ENCODE measurements at regions not wholly inside any gene's neighbourhood (a gene's known extent, or its start where the extent isn't known, plus 50 kb on each side); places are given as distances from the start of the nearest gene placed in this dataset.
"Not testable (repeated sequence)": the region's sequence is repeated elsewhere in the genome, so short reads cannot be mapped to it uniquely, and the experiment has no call there.

DNA sequence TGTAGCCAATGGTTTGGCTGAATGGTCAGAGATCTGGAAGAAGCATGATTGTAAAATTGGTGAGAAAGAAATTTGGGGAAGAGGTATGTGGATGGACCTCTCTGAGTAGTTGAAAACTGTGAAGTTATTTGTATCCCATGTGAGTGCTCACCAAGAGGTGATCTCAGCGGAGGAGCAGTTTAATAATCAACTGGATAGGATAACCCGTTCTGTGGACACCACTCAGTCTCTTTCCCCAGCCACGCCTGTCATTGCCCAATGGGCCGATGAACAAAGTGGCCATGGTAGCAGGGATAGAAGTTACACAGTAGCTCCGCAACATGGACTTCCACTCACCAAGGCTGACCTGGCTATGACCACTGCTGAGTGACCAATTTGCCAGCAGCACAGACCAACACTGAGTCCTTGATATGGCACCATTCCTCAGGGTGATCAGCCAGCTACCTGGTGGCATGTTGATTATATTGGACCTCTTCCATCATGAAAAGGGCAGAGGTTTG, 257.4 kb upstream of the ATXN7L3B start:
- DNase-seq (ENCODE audit: low spot score): no peak

DNA sequence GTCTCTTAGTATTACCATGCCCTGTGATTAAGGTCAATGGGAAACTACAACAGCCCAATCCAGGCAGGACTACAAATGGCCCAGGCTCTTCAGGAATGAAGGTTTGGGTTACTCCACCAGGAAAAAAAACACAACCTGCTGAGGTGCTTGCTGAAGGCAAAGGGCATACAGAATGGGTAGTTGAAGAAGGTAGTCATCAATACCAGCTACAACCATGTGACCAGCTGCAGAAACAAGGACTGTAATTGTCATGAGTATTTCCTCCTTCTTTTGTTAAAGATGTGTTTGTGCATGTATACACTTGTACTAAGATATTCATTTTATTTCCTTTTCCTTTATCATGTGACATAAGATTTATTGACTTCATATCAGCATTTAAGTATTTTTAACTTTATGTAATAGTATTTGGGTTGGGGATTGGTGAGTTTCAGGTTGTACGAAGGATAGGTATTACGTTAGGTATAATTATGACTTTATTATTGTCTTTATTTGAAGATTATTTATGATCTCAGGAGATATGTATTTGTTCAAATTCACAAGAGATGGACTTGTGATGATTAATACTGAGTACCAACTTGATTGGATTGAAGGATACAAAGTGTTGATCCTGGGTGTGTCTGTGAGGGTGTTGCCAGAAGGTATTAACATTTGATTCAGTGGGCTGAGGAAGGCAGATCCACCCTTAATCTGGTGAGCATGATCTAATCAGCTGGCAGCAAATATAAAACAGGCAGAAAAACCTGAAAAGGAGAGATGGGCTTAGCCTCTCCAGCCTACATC, 256.0 kb upstream of the ATXN7L3B start:
- not testable (repeated sequence) for DNase-seq (ENCODE audit: low spot score)

GRCh38 chr12:74283646-74284045, 254.0 kb upstream of the ATXN7L3B start:
- no peak for DNase-seq (ENCODE audit: low spot score)

DNA sequence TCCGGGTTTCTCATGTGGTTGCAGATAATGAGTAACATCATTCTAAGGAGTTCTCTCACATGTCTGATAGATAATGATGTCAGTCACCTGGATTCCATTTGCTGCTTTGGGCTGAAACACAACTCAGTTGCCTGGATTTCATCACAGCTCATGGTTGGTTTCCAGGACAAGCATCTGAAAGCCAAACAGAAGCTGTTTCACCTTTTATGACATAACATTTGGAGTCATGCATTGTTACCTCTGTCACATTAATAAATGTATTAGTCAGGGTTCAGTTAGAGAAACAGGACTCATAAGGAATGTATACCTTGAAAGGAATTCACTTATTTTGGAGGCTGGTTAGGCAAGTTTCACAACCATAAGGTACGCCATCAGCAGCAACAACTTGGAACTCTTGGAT, 251.9 kb upstream of the ATXN7L3B start:
- no peak for DNase-seq (ENCODE audit: low spot score)

- no peak for DNase-seq (ENCODE audit: low spot score)
Measured at GRCh38 chr12:74286254-74286653, 251.4 kb upstream of the ATXN7L3B start.

GRCh38 chr12:74292351-74293194, 245.1 kb upstream of the ATXN7L3B start:
- no peak for DNase-seq (ENCODE audit: low spot score)

- DNase-seq (ENCODE audit: low spot score): no peak
Measured at GRCh38 chr12:74293689-74294131, 243.9 kb upstream of the ATXN7L3B start.

DNA sequence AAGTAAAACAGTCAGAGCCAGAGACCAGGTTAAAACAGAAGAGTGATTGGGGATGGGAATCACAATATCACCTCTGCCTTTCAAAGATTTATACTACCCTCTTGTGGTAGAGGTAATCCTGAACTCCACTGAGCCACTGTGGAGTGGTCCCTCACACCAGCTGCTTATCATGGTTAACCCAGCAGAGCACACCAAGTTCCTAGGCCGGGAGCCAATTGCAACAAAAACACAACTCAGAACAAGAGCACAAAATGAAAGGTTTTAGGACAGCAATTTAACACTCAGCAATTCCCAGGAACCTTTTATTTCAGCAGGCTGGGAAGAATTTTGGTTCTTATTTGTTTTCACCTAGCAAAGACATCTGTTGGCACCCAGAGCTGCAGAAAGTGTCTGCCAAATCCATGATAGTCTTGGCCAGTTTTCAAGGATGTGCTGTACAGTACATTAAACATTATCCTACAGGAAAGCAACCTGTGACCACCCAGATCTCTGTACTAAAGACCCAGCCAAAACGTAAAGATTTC, 220.5 kb upstream of the ATXN7L3B start:
- DNase-seq (ENCODE audit: low spot score): peak; percentile 63

GRCh38 chr12:74317741-74318140, 219.9 kb upstream of the ATXN7L3B start:
- DNase-seq (ENCODE audit: low spot score): no peak

GRCh38 chr12:74319886-74320285, 217.7 kb upstream of the ATXN7L3B start:
- no peak for DNase-seq (ENCODE audit: low spot score)

GRCh38 chr12:74321381-74321780, 216.3 kb upstream of the ATXN7L3B start:
- DNase-seq (ENCODE audit: low spot score): no peak

- no peak for DNase-seq (ENCODE audit: low spot score)
Measured at GRCh38 chr12:74322792-74323191, 214.8 kb upstream of the ATXN7L3B start.

DNA sequence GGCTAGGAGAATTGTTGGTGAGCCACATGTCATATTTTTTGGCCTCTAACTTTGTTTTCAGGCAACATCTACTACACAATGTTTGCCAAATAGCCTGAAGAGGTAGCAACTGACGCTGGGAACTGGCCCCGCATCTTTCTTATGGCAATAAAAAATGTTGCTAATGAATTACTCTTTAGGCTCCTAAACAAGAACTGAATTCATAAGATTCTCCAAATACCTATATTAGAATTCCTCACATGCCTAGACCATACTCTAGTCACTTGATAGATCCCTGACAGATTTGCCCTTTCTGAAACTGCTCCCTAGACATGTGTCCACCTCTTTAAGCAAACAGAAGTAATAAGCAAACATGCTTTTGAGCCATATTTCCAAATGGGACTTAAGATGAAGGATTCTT, 209.0 kb upstream of the ATXN7L3B start:
- DNase-seq (ENCODE audit: low spot score): no peak

GRCh38 chr12:74334780-74335179, 202.9 kb upstream of the ATXN7L3B start:
- no peak for DNase-seq (ENCODE audit: low spot score)

DNA sequence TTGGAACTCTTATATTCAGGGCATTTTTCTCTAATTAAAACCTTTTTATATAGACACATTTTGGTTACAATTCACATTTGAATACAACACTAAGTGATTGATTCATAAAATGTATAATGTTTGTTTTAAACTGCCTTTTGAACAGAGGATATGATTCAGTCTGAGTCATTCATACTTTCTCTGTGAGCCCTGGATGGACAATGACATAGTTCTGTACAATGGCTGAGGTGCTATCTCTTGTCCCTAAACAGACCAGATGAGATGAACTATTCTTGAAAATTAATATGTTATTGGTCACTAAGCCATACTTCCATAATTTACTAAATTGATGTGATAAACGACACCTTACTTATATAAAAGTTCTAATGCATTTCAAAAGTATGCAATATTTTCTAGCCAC, 199.7 kb upstream of the ATXN7L3B start:
- no peak for DNase-seq (ENCODE audit: low spot score)

- DNase-seq (ENCODE audit: low spot score): no peak
Measured at GRCh38 chr12:74339211-74339610, 198.4 kb upstream of the ATXN7L3B start.

GRCh38 chr12:74349925-74350324, 187.7 kb upstream of the ATXN7L3B start:
- no peak for DNase-seq (ENCODE audit: low spot score)

DNA sequence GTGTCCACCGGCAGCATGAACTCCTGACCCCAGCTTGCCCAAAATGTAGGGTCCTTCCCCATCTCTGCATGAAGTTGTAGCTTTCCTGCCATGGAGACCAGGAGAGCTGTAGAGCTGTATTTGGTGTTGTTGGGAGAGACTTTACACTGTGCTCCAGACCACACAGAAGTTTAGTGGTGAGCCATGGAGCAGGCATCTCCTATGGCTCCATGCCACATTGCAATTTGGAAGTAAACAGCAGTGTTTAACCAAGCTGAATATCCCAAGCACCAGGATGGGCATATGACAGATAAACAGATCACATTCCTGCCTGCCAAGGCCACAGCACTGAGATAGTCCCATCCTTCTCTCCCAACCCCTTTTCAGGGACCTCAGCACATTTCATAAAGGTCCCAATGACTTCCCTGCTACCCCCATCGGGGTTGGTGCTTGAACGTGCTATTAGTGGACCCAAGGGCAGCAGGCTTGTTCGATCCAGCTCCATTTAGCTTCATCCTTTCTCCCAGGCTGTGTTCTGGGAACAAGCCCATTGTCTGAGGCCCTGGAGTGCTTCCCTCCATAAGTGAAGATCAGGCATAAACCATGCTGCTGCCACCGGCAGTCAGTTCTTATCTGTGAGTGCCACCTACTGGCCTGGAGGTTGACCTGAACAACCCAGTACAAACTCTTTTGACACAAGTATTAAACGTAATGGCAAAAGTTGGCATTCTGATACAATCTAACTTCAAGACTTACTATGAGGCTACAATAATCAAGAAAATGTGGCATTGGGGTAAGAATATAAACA, 172.3 kb upstream of the ATXN7L3B start:
- peak; percentile 71 for DNase-seq (ENCODE audit: low spot score)

DNA sequence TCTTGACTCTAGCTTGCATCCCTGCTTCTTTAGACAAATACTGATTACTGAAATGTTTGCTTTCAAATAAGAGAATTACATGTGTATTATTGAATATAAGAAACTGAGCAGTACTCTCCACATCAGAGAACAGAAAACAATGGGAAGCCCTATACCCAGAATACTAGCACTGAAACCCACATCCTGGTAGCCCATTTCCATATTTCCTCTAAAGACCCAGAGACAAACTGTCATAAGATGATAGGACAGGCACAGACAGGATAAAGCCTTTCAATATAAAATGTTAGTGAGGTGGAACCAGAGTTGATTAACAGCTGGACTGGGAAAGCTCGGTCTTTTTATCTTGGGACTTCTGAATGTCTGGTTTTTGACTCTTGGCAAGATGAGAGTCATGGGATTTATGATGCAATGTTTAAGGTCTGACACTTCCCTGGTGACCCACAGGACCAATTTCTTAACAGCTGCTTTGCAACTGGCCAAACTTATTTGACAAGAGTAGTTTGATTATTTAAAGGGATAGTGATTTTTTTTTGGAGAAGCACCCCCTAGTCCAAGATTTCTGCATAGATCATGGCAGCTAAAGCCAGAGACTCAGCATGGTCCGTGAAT, 166.9 kb upstream of the ATXN7L3B start:
- DNase-seq (ENCODE audit: low spot score): no peak

- DNase-seq (ENCODE audit: low spot score): no peak
Measured at GRCh38 chr12:74379114-74379513, 158.5 kb upstream of the ATXN7L3B start.

DNA sequence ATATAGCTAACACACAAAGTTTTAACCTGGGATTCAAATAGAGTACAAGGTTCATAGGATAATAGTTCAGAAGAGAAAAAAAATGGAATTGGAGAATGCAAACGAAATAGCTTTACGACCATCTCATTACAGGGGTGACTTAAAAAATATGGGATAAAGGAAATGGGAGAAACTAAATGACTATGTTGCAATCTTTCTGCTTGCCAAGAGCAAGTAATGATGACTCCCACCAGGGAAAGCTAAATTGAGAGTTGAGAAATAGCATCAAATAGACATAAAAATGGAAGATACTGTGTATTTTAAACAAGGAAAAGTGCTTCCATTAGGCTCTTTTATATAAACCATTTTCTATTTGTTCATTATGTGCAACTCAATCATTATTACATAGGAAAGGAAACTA, 155.7 kb upstream of the ATXN7L3B start:
- DNase-seq (ENCODE audit: low spot score): no peak

GRCh38 chr12:74382983-74383382, 154.7 kb upstream of the ATXN7L3B start:
- no peak for DNase-seq (ENCODE audit: low spot score)

Measured in D341Med (cell line).